Activated CD4-positive, alpha-beta memory T cell treated with anti-CD3 and anti-CD28 coated beads, Interleukin-2, amount 10 ng/mL, durations not matched to agents 7 days and 5 days (primary cell): ENCODE measurements at regions not wholly inside any gene's neighbourhood (a gene's known extent, or its start where the extent isn't known, plus 50 kb on each side); places are given as distances from the start of the nearest gene placed in this dataset.

Experiments
- CTCF ChIA-PET: fragments of 350-600 bp; sonication (Branson Sonifier 250); formaldehyde crosslinking; loops from one replicate; lab custom pipeline; 2021; ENCODE audit warnings: antibody characterized with exemption, inconsistent platforms; lab: Charles Lee
- POLR2A ChIA-PET: fragments of 350-600 bp; sonication (Branson Sonifier 250); formaldehyde crosslinking; loops from one replicate; lab custom pipeline; 2021; ENCODE audit warnings: antibody characterized with exemption; lab: Charles Lee
- DNase-seq: peaks from one replicate; pipeline ENCODE4 v3.0.0-alpha.2; 2020
- H3K27ac Mint-ChIP-seq: one replicate; pipeline ENCODE4 v1.8.0; 2021; ENCODE audit warnings: mild to moderate bottlenecking, mixed read lengths
- H3K27me3 Mint-ChIP-seq: one replicate; pipeline ENCODE4 v1.8.0; 2021; ENCODE audit warnings: mixed read lengths
- H3K36me3 Mint-ChIP-seq: one replicate; pipeline ENCODE4 v1.8.0; 2021; ENCODE audit warnings: low read depth, mixed read lengths
- H3K4me1 Mint-ChIP-seq: one replicate; pipeline ENCODE4 v1.8.0; 2021; ENCODE audit warnings: mixed read lengths
- H3K4me3 Mint-ChIP-seq: one replicate; pipeline ENCODE4 v1.8.0; 2021; ENCODE audit warnings: mild to moderate bottlenecking, mixed read lengths
- H3K9me3 Mint-ChIP-seq: one replicate; pipeline ENCODE4 v1.8.0; 2021; ENCODE audit warnings: mixed read lengths

DNA sequence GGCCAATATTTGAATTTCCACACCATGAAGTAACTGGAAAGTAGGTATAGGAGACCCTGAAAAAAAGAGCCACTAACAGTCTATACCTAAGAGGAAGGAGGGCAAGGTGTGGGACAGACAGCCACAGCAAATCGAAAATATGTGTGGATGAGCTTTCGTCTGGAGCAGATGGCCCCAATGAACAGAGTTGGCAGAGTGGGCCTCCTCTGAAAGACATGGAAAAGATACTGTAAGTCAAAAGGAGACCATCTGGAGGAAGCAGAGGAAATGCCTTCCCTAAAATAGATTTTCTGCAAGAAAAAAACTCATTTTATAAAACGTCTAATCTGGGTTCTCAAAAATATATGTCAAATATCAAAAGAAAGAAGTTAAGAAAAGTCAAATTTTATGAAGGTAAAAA, 157.2 kb upstream of the PRKD1 start:
- no peaks in the 10 kb centered on the region for H3K27me3 Mint-ChIP-seq
- peaks cover 13% of the 10 kb centered on the region for H3K9me3 Mint-ChIP-seq
- no peak overlapping the region for H3K27ac Mint-ChIP-seq
- H3K4me1 Mint-ChIP-seq = no peaks in the 10 kb centered on the region
- no peak overlapping the region for H3K4me3 Mint-ChIP-seq
- POLR2A ChIA-PET = no interaction called here
- no peak for DNase-seq
- H3K36me3 Mint-ChIP-seq = no peaks in the 10 kb centered on the region
- CTCF ChIA-PET = no interaction called here

DNA sequence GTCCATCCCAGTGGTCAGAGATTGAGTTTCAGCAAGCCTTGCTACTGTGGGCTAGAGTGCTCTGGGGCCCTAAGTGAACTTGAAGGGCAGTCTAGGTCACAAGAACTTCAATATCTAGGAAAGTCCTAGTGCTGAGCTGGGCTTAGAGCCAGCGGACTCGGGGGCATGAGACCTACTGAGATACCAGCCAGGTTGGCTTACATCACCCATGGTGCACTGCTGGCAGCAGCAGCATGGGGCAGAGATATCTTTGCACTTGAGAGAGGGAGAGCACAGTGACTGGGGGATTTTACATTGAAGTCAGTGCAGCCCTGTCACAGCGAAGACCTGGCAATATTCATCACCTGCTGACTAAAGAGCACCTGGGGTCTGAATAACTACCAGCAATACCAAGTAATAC, 158.3 kb upstream of the PRKD1 start:
- ChIA-PET CTCF (no interaction called here), POLR2A (no interaction called here)
- DNase-seq = no peak
- no peak overlapping the region for H3K27ac Mint-ChIP-seq
- no peak overlapping the region for H3K4me3 Mint-ChIP-seq
- no peaks in the 10 kb centered on the region for H3K36me3 Mint-ChIP-seq
- H3K27me3 Mint-ChIP-seq = no peaks in the 10 kb centered on the region
- H3K9me3 Mint-ChIP-seq = peaks cover 14% of the 10 kb centered on the region
- H3K4me1 Mint-ChIP-seq = no peaks in the 10 kb centered on the region

DNA sequence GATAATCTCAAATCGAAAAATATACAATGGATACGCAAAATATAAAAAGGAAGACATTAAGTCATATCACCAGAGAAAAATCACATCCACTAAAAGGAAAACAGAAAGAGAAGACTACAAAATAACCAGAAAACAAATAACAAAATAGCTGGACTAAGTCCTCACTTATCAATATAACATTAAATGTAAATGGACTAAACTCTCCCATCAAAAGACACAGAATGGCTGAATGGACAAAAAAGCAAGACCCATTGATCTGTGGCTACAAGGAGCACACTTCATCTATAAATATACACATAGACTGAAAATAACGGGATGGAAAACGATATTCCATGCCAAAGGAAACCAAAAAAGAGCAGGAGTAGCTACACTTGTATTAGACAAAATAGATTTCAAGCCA, 161.0 kb upstream of the PRKD1 start:
- H3K27me3 Mint-ChIP-seq = no peaks in the 10 kb centered on the region
- H3K9me3 Mint-ChIP-seq = peaks cover 24% of the 10 kb centered on the region
- H3K27ac Mint-ChIP-seq = no peak overlapping the region
- no peaks in the 10 kb centered on the region for H3K4me1 Mint-ChIP-seq
- POLR2A ChIA-PET = no interaction called here
- no peaks in the 10 kb centered on the region for H3K36me3 Mint-ChIP-seq
- no peak overlapping the region for H3K4me3 Mint-ChIP-seq
- CTCF ChIA-PET = no interaction called here
- no peak for DNase-seq

DNA sequence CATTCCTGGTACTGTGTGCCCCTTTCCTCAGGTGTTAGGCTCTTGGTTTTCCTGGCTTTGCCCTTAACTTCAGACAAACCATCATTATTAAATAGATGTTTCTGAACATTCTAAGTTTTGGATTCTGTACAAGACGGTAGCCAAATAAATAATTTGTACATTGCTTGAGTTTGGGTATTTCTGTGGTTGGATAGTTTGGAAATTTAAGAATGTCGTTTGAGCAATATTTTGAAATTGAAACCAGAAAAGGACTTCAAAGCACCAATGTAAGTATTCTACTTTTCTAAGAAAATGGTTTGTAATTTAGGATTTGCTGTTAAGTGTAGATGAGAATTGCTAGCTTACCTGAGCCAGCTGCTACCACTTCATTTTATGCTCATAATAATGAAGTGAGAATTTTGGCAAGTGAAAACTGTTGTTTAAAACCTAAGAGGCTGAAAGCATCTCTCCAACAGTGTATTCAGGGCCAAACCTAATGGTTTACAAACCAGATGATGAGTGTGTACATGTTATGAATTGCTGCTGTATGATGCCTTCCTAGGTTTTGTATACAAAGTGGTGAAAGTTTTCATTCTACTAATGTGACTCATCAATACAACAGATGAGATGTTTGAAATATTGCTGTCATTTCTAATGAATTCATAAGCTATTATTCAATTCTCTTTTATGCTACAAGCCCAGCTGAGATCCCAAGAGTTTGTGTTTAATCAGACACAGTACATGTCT, 181.5 kb upstream of the PRKD1 start:
- CTCF ChIA-PET = no interaction called here
- peaks cover 6% of the 10 kb centered on the region for H3K9me3 Mint-ChIP-seq

DNA sequence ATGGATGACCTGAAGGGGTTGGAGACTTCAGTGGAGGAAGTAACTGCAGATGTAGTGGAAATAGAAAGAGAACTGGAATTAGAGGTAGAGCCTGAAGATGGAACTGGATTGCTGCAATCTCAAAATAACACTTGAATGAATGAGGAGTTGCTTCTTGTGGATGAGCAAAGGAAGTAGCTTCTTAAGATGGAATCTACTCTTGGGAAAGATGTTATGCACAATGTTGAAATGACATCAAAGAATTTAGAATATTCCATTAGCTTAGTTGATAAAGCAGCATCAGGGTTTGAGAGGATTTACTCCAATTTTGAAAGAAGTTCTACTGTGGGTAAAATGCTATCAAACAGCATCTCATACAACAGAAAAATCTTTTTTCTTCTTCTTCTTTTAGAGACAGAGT, 186.4 kb upstream of the PRKD1 start:
- Mint-ChIP-seq H3K4me1 (no peaks in the 10 kb centered on the region), H3K9me3 (peaks cover 2% of the 10 kb centered on the region), H3K27me3 (no peaks in the 10 kb centered on the region), H3K27ac (no peak overlapping the region), H3K36me3 (no peaks in the 10 kb centered on the region), H3K4me3 (no peak overlapping the region)
- no peak for DNase-seq
- CTCF ChIA-PET = no interaction called here
- POLR2A ChIA-PET = no interaction called here

More for the DNA sequence above, 181.5 kb upstream of the PRKD1 start:
- no peak for DNase-seq
- POLR2A ChIA-PET = no interaction called here
- Mint-ChIP-seq H3K27ac (no peak overlapping the region), H3K27me3 (no peaks in the 10 kb centered on the region), H3K4me1 (no peaks in the 10 kb centered on the region), H3K4me3 (no peak overlapping the region), H3K36me3 (no peaks in the 10 kb centered on the region)

DNA sequence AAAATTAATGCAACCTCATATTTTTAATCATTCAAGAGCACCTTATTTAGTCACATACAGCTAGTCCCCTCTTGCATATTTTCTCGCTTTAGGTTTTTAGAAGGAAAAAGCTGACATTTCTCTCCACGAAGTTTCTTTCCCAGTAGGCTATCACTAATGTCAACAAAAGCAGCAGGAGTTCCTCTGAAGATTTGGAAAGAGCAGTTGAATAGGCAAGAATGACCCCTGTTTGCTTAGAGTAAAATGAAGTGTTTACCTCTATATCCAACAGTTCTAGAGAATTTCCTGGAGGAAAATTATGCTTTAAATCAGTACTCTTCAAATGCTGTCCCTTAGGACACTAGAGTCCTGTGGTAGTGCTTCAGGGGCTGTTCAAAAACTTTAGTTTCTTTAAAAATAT, 188.1 kb upstream of the PRKD1 start:
- CTCF ChIA-PET = no interaction called here
- Mint-ChIP-seq H3K4me3 (no peak overlapping the region), H3K4me1 (no peaks in the 10 kb centered on the region), H3K27me3 (no peaks in the 10 kb centered on the region), H3K27ac (no peak overlapping the region), H3K36me3 (no peaks in the 10 kb centered on the region), H3K9me3 (no peaks in the 10 kb centered on the region)
- no peak for DNase-seq
- POLR2A ChIA-PET = no interaction called here

DNA sequence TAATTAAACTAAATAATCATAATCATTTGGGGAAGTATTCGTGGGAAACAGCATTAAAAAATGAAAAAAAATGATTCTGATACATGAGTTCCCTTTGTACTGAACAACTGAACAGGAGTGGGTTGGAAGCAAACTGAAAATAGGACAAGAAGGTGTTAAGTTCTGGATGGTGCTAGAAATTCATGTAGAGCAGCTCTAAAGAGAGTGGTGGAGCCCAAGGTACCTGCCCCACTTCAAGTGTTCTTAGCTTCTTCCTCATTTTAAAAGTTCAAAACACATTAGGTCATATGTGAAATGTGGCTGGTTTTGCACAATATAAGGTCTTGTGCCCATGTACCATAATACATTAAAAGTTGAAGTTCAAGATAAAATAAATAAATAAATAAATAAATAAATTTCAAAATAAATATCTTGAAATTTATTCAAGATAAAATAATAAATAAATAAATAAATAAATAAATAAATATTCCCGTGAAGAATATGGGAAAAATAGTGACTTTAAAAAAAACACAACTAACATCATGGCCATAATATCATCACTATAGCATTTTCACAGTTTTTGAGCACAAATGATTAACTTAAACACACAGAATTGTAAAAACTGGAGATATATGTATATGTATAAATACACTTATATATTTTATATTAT, 191.5 kb upstream of the PRKD1 start:
- CTCF ChIA-PET = no interaction called here
- H3K9me3 Mint-ChIP-seq = no peaks in the 10 kb centered on the region
- H3K27ac Mint-ChIP-seq = no peak overlapping the region
- H3K36me3 Mint-ChIP-seq = no peaks in the 10 kb centered on the region
- H3K4me3 Mint-ChIP-seq = no peak overlapping the region
- no peaks in the 10 kb centered on the region for H3K27me3 Mint-ChIP-seq
- DNase-seq = no peak
- POLR2A ChIA-PET = no interaction called here
- no peaks in the 10 kb centered on the region for H3K4me1 Mint-ChIP-seq

DNA sequence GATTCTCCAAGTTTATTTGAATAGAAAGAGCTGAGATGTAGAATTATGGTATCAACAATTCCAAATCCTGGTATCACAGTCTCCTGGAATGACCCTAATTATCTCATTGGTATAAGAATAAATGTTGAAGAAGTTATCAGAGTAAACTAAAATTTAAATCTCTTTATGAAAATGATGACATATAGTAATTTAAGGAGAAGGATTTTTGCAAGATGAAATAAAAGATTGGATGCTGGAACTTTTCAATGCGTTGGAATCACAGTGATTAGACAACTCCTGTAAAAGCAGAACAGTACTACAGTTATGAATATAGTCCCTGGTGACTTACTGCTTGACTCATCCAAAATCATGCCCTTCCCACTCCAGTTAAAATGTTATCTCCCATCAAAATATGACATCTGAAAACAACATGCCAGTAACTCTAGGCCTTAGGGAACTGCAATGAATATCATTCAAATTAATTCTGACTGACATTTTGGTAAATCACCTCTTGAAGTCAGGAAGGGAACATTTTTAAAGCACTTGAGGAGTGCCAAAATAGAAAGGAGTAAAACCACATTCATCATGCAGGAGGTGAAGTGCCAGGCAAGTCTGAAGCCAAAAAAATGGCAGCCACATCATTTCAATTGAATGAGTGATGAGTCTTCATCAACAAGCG, 197.8 kb upstream of the PRKD1 start:
- ChIA-PET CTCF (no interaction called here), POLR2A (no interaction called here)
- Mint-ChIP-seq H3K27ac (no peak overlapping the region), H3K9me3 (no peaks in the 10 kb centered on the region), H3K4me3 (no peak overlapping the region), H3K27me3 (no peaks in the 10 kb centered on the region), H3K4me1 (no peaks in the 10 kb centered on the region), H3K36me3 (no peaks in the 10 kb centered on the region)
- DNase-seq = no peak

DNA sequence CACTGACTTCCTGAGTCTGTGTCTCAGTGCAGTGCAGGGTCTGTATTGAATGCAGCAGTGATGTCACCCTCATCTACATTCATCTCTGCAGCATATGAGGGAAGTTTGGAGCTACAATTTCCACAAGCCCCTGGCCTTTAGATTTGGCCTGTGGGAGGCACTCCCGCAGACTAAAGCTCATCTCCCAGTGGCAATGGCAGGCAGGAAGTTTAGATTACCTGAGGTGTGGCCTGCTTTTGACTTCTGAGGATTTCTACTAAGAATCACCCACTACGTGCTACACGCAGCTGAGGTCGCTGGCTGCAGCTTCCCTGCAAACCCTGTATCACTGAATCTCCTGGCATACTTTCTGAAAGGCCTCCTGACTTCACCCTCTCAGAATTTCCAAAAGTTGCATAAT, 202.2 kb upstream of the PRKD1 start:
- no peak overlapping the region for H3K27ac Mint-ChIP-seq
- no peak for DNase-seq
- no peaks in the 10 kb centered on the region for H3K27me3 Mint-ChIP-seq
- H3K4me3 Mint-ChIP-seq = no peak overlapping the region
- no peaks in the 10 kb centered on the region for H3K9me3 Mint-ChIP-seq
- ChIA-PET CTCF (no interaction called here), POLR2A (no interaction called here)
- no peaks in the 10 kb centered on the region for H3K36me3 Mint-ChIP-seq
- no peaks in the 10 kb centered on the region for H3K4me1 Mint-ChIP-seq

DNA sequence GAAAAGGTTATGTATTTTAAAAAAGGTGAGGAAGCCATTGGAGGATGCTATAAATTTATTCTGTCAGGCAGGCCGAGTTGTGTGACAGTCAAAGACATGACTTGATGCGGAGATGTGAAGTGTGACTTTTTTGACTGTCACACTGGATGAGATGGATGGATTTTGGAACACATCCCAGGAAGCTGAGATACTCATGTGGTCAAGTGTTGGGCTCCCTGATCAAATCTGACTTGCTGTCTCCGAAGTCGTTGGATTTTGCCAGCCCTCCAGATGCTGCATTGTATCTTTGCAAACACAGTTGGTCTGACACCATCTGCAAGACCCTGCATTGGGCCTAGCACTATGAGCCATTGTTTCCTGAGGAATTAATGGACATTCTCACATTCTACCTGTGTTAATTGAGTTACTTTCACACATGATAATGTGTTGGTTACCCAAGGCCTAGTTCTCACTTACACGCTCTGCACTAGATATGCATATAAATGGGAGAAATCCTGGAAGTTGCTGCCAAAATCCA, 204.0 kb upstream of the PRKD1 start:
- no peaks in the 10 kb centered on the region for H3K27me3 Mint-ChIP-seq
- H3K36me3 Mint-ChIP-seq = no peaks in the 10 kb centered on the region
- DNase-seq = no peak
- CTCF ChIA-PET = no interaction called here
- H3K27ac Mint-ChIP-seq = no peak overlapping the region
- H3K4me3 Mint-ChIP-seq = no peak overlapping the region
- no peaks in the 10 kb centered on the region for H3K4me1 Mint-ChIP-seq
- no peaks in the 10 kb centered on the region for H3K9me3 Mint-ChIP-seq
- POLR2A ChIA-PET = no interaction called here

DNA sequence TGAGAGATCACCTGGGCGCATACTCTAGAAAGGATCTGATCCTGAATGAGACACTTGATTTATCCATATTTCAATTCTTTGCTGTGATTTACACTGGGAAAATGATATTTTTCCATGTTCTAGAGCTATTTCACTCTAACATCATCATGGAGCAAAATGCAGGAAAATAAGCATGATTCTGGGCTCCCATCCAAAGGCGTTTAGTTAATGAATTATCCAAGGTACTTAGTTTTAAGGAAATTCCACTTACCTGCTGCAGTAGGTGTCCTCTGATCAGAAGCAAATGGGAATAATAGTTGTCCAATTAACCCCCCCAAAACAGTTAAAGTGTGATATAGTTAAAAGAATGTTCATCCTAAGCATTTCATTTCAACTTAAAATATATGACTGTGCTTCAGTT, 204.5 kb upstream of the PRKD1 start:
- Mint-ChIP-seq H3K4me1 (no peaks in the 10 kb centered on the region), H3K4me3 (no peak overlapping the region), H3K36me3 (no peaks in the 10 kb centered on the region), H3K27ac (no peak overlapping the region), H3K27me3 (no peaks in the 10 kb centered on the region), H3K9me3 (no peaks in the 10 kb centered on the region)
- ChIA-PET POLR2A (no interaction called here), CTCF (no interaction called here)
- no peak for DNase-seq

DNA sequence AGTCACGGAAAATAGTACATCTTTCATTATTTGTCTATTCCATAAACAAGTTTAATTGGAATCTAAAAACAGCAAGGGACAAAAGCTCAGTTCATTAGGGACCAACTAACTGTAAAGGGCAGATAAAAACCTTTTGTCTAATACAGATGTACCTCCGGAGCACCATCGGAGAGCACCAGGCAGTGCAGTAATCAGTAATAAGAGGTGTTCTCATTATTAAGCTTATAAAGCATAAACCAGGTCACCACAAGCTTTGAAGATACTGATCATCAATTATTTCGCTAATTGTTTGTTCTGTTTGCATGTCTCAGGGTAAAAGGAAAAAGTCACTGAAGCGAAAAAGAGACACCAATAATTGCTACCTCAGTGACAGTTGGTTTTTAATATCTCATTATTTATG, 207.3 kb upstream of the PRKD1 start:
- no peaks in the 10 kb centered on the region for H3K4me1 Mint-ChIP-seq
- no peak overlapping the region for H3K27ac Mint-ChIP-seq
- ChIA-PET POLR2A (no interaction called here), CTCF (no interaction called here)
- no peak overlapping the region for H3K4me3 Mint-ChIP-seq
- no peak for DNase-seq
- H3K9me3 Mint-ChIP-seq = no peaks in the 10 kb centered on the region
- H3K27me3 Mint-ChIP-seq = no peaks in the 10 kb centered on the region
- H3K36me3 Mint-ChIP-seq = no peaks in the 10 kb centered on the region

DNA sequence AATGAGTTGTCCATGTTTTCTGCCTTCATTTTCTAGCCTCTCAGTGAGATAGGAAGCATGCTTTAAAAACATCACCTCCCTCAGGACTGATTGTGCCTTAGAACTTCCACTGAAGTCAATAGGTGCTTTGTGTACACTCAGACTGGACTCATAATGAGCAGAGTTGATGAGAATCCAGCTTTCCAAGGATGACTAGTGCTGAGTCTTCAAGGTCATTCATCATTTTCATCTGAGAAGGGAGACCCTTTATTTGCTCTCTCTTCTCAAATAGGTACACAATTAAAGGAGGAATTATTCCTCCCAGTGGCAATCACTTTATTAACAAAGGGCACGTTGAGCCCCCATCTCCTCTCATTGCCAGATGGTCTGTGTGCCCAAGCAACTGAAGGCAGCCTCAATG, 210.9 kb upstream of the PRKD1 start:
- POLR2A ChIA-PET = no interaction called here
- Mint-ChIP-seq H3K27ac (no peak overlapping the region), H3K9me3 (peaks cover 1% of the 10 kb centered on the region), H3K4me3 (no peak overlapping the region), H3K27me3 (no peaks in the 10 kb centered on the region), H3K36me3 (no peaks in the 10 kb centered on the region), H3K4me1 (no peaks in the 10 kb centered on the region)
- no peak for DNase-seq
- CTCF ChIA-PET = no interaction called here
